IPS-20b (cell line): ENCODE measurements at regions not wholly inside any gene's neighbourhood (a gene's known extent, or its start where the extent isn't known, plus 50 kb on each side); places are given as distances from the start of the nearest gene placed in this dataset.

Experiments
- H3K27ac ChIP-seq: one replicate; pipeline ENCODE4 v1.5.1; 2013; ENCODE audit warnings: low read length
- H3K27me3 ChIP-seq: 2 replicates; pipeline ENCODE4 v1.6.1; 2013; ENCODE audit warnings: mild to moderate bottlenecking, low read length, inconsistent platforms; ENCODE audit not compliant: insufficient read depth
- H3K36me3 ChIP-seq: 2 replicates; pipeline ENCODE4 v1.6.1; 2013; ENCODE audit warnings: low read depth, mild to moderate bottlenecking, inconsistent platforms, low read length, moderate library complexity; ENCODE audit not compliant: insufficient read depth
- H3K4me1 ChIP-seq: 2 replicates; pipeline ENCODE4 v1.6.1; 2013; ENCODE audit warnings: mild to moderate bottlenecking, control low read depth, inconsistent platforms, low read length, moderate library complexity; ENCODE audit not compliant: insufficient read depth
- H3K4me3 ChIP-seq: 2 replicates; pipeline ENCODE4 v1.5.1; 2013; ENCODE audit warnings: mild to moderate bottlenecking, low read length, inconsistent platforms
- H3K9ac ChIP-seq: 2 replicates; pipeline ENCODE4 v1.6.1; 2013; ENCODE audit warnings: low read depth, mild to moderate bottlenecking, inconsistent platforms, low read length, moderate library complexity
- H3K9me3 ChIP-seq: 2 replicates; pipeline ENCODE4 v1.6.1; 2013; ENCODE audit warnings: mild to moderate bottlenecking, low read depth, low read length, inconsistent platforms; ENCODE audit not compliant: insufficient read depth

- Histone ChIP-seq H3K4me1 (peaks cover 3% of the 10 kb centered on the region; the same call in 1 of the 2 replicates), H3K9me3 (peaks cover 16% of the 10 kb centered on the region), H3K4me3 (no peak overlapping the region), H3K36me3 (no peaks in the 10 kb centered on the region), H3K27me3 (no peaks in the 10 kb centered on the region), H3K9ac (no peak overlapping the region), H3K27ac (no peak overlapping the region)
Observed at GRCh38 chr6:156618600-156619205, 158.5 kb upstream of the ARID1B start.

DNA sequence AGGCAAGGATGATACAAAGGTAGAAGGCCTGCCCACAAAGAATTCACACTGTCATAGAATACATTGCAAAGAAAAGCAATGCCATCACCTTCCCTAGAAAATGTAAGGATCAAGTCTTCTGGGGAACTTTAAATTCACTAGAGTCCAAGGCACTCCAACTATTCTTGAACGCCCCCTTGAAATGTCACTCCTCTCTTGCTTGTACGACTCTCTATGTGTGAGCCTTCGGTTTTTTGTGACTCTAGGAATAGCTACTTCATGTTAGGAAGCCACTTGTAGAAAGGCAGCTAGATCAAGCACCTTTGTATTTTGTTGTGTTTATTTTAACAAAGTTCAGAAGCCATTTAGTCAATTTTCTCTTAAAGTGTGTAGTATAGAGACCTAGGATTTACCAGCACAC, 159.2 kb upstream of the ARID1B start:
- Histone ChIP-seq H3K27me3 (no peaks in the 10 kb centered on the region), H3K4me3 (no peak overlapping the region), H3K9me3 (peaks cover 24% of the 10 kb centered on the region), H3K27ac (no peak overlapping the region), H3K36me3 (no peaks in the 10 kb centered on the region), H3K9ac (no peak overlapping the region), H3K4me1 (peaks cover 3% of the 10 kb centered on the region; the same call in 1 of the 2 replicates)

DNA sequence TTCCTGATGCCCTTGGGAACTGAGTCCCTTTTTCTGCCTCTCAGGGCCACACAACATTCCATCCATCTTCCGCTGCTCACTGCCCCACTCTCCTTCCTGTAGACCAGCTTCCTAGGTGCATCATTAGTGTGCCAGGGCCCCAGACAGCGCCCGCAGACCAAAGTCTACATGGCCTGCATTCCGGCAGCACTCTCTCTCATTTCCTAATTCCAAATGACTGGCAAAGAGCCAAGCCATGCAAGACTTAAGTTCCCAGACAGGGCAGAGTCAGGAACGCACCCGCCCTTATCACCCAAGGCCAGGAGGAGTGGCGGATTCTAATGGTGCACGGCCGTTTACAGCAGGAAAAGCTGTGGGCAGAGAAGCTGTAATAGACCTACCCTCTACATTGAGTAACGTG, 159.8 kb upstream of the ARID1B start:
- peaks cover 3% of the 10 kb centered on the region; the same call in 1 of the 2 replicates for H3K4me1 ChIP-seq
- H3K4me3 ChIP-seq, result no peak overlapping the region
- H3K9ac ChIP-seq, result no peak overlapping the region
- no peaks in the 10 kb centered on the region for H3K27me3 ChIP-seq
- no peak overlapping the region for H3K27ac ChIP-seq
- peaks cover 30% of the 10 kb centered on the region for H3K9me3 ChIP-seq
- H3K36me3 ChIP-seq, result no peaks in the 10 kb centered on the region

DNA sequence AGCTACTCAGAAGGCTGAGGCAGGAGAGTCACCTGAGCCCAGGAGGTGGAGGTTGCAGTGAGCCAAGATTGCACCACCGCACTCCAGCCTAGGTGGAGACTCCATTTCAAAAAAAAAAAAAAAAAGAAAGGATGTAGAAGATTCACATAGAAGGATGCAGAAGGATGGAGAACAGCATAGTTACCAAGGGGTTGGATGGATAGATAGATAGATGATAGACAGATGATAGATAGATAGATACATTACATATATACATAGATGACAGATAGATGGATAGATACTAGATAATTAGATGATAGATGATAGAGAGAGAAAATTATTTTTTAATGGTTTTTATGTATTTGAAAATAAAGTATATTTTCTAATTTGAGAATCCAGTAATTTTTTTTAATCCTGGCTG, 160.7 kb upstream of the ARID1B start:
- Histone ChIP-seq H3K27me3 (no peaks in the 10 kb centered on the region), H3K4me1 (peaks cover 3% of the 10 kb centered on the region; the same call in 1 of the 2 replicates), H3K9ac (no peak overlapping the region), H3K9me3 (peaks cover 38% of the 10 kb centered on the region), H3K36me3 (no peaks in the 10 kb centered on the region), H3K4me3 (no peak overlapping the region), H3K27ac (no peak overlapping the region)

- Histone ChIP-seq H3K9ac (no peak overlapping the region), H3K27ac (no peak overlapping the region), H3K27me3 (no peaks in the 10 kb centered on the region), H3K4me3 (no peak overlapping the region), H3K4me1 (peaks cover 3% of the 10 kb centered on the region; the same call in 1 of the 2 replicates), H3K9me3 (peaks cover 45% of the 10 kb centered on the region), H3K36me3 (no peaks in the 10 kb centered on the region)
Observed at GRCh38 chr6:156613996-156614395, 163.2 kb upstream of the ARID1B start.

- Histone ChIP-seq H3K9ac (no peak overlapping the region), H3K27me3 (no peaks in the 10 kb centered on the region), H3K27ac (no peak overlapping the region), H3K9me3 (peaks cover 45% of the 10 kb centered on the region), H3K4me3 (no peak overlapping the region), H3K4me1 (no peaks in the 10 kb centered on the region), H3K36me3 (no peaks in the 10 kb centered on the region)
Observed at GRCh38 chr6:156612361-156612760, 164.8 kb upstream of the ARID1B start.

GRCh38 chr6:156602066-156602385, 175.2 kb upstream of the ARID1B start:
- no peak overlapping the region for H3K4me3 ChIP-seq

DNA sequence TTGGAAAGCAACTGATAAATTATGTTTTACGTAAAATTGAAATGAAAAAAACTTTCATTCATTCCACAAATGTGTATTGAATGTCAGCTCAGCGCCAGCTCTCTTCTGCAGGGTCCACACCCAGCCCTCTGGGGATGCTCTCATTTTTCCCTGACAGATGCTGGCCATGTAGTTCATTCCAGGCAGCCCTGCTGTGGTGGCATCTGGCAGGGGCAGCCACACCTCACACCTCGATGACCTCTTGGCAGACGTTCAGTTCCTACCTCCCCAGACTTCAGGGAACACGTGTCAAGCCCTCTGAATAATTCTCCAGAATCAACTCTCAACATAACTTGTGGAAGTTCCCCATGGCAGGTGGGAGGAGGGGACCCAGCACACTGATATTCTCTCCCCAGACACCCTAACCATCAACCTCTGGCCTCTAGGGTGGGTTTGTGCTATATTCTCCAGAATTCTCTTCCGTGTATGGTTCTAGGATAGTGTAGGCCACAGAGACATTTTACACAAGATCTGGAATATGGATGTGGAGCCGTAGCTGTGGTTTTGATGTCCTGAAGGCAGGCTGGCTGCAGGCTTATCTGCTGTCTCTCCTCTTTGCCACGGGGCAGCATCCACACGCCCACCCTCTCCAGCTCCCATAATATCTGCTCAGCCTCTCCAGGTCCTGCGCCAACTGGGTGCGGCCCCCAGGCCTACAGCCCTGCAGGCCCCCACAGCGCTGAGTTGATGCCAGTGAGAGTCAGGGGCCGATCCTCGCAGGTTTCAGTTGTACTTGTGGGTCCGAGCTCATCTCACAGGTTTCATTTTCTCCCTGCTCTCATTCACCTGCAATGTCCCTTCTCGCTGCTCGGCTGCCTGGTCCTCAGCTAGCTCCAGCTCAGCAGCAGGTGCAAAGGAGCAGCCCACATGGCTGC, 175.8 kb upstream of the ARID1B start:
- H3K27ac ChIP-seq, result no peak overlapping the region
- H3K36me3 ChIP-seq, result no peaks in the 10 kb centered on the region
- H3K27me3 ChIP-seq, result no peaks in the 10 kb centered on the region
- peaks cover 8% of the 10 kb centered on the region for H3K9me3 ChIP-seq
- H3K4me1 ChIP-seq, result no peaks in the 10 kb centered on the region
- H3K9ac ChIP-seq, result no peak overlapping the region
- no peak overlapping the region for H3K4me3 ChIP-seq

More at GRCh38 chr6:156602066-156602385, 175.2 kb upstream of the ARID1B start:
- Histone ChIP-seq H3K9ac (no peak overlapping the region), H3K36me3 (no peaks in the 10 kb centered on the region), H3K4me1 (no peaks in the 10 kb centered on the region), H3K9me3 (peaks cover 8% of the 10 kb centered on the region), H3K27ac (no peak overlapping the region), H3K27me3 (no peaks in the 10 kb centered on the region)

- H3K27me3 ChIP-seq, result no peaks in the 10 kb centered on the region
- H3K4me3 ChIP-seq, result no peak overlapping the region
- no peaks in the 10 kb centered on the region for H3K36me3 ChIP-seq
- H3K9me3 ChIP-seq, result peaks cover 8% of the 10 kb centered on the region
- no peak overlapping the region for H3K27ac ChIP-seq
- no peaks in the 10 kb centered on the region for H3K4me1 ChIP-seq
- H3K9ac ChIP-seq, result no peak overlapping the region
Observed at GRCh38 chr6:156600678-156601077, 176.5 kb upstream of the ARID1B start.

- Histone ChIP-seq H3K27ac (no peak overlapping the region), H3K27me3 (no peaks in the 10 kb centered on the region), H3K4me3 (no peak overlapping the region), H3K9me3 (peaks cover 8% of the 10 kb centered on the region), H3K36me3 (no peaks in the 10 kb centered on the region), H3K4me1 (no peaks in the 10 kb centered on the region), H3K9ac (no peak overlapping the region)
Observed at GRCh38 chr6:156599978-156600590, 177.1 kb upstream of the ARID1B start.

DNA sequence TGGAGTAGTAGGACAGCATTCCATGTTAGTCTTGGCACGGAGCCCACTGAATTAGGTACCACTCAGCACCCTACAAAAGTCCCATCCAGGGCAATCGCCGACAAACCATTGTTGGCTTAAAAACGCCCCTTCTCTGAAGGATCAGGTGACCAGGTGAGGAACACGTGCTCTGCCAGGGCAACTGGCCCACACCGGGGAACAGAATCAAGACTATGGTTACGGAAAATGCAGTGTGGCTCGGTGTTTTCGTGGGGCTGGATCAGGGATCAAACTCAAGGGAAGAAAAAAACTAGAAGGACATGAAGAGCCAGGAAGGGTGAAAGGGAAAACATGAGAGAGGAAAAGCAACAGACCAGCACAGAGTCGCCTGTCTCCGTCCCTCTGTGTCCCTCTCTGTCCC, 177.8 kb upstream of the ARID1B start:
- H3K4me3 ChIP-seq, result no peak overlapping the region
- H3K36me3 ChIP-seq, result no peaks in the 10 kb centered on the region

DNA sequence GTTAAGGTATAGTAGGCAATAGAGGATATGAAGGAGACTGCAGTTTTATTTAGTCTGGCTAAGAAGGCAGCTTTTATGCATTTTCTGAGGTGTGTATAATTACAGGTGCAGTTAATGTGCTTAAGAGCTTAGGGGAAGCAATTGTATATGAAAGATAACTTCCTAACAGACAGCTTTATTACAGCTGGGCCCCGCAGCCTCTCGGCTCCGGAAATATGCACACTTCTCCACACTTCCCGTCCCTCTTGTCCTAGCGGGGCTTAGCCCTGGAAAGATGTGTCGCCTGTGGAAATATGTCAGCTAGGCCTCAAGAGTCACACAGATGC, 178.4 kb upstream of the ARID1B start:
- no peak overlapping the region for H3K4me3 ChIP-seq
- no peak overlapping the region for H3K9ac ChIP-seq
- no peaks in the 10 kb centered on the region for H3K4me1 ChIP-seq
- H3K27me3 ChIP-seq, result no peaks in the 10 kb centered on the region
- H3K36me3 ChIP-seq, result no peaks in the 10 kb centered on the region
- H3K9me3 ChIP-seq, result no peaks in the 10 kb centered on the region
- H3K27ac ChIP-seq, result no peak overlapping the region

More for the DNA sequence above, 177.8 kb upstream of the ARID1B start:
- no peaks in the 10 kb centered on the region for H3K4me1 ChIP-seq
- H3K9me3 ChIP-seq, result peaks cover 2% of the 10 kb centered on the region
- H3K27me3 ChIP-seq, result no peaks in the 10 kb centered on the region
- H3K9ac ChIP-seq, result no peak overlapping the region
- no peak overlapping the region for H3K27ac ChIP-seq
